HG02970 (cell line): ENCODE measurements at regions not wholly inside any gene's neighbourhood (a gene's known extent, or its start where the extent isn't known, plus 50 kb on each side); places are given as distances from the start of the nearest gene placed in this dataset.

Experiments used
- ATAC-seq: cut with Tn5 transposase; IDR thresholded peaks from one replicate; pipeline ENCODE4 v1.9.1; 2021; ENCODE audit warnings: mild to moderate bottlenecking, moderate library complexity, moderate number of reproducible peaks; ENCODE audit not compliant: unreplicated experiment, low FRiP score

DNA sequence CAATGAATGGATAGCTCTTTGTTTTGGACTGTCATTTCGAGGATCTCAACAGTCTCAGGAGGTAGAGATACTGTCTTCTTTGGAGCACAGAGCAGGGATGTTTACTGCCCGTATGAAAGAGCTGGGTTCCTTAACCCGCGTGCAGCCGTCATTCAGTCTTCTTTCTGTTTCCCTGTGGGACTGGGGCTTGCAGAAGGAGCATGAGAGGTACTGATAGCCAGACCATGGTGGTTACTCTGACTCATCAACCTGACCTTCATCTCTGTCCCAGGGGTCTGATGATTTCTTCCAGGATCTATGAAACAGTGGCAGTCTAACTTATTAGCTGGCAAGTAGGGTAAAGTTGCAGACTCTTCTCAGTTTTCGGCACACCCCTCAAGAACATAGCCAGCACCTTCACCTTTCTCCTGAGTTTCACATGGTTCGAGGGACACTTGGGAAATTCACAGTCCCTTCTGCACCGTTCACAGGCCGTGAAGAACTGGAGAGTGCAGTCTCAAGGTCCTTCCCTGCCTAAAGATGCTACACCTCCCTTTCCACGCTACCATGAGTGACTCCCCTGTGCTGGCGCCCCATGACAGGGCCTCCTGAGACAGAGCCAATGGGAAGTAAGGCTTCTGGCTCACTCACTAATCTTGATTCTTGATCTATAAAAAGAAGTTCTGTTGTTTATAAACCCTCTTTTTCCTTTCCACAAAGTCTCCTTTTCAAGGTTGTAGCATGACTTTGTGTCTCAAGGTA, 226.2 kb downstream of the MC4R start:
- no peak for ATAC-seq

DNA sequence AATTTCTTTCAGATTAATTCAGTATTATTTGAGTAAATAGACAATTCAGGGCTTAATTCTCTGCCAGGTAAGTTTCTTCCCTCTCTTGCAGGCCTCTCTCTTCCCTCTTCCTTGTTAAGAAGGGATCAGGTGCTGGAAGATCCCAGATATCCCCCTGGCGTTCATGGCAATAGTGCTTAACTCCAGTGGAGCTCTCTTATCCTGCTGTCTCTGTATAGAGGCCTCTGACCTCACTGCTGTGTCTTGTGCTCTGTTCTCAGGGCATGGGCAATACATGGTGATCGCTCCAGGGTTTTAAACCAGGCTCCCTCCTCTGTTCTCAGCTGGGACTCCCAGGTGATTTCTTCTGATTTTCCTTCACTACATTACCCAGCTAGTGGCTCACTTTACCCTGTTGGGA, 226.8 kb downstream of the MC4R start:
- ATAC-seq: no peak

DNA sequence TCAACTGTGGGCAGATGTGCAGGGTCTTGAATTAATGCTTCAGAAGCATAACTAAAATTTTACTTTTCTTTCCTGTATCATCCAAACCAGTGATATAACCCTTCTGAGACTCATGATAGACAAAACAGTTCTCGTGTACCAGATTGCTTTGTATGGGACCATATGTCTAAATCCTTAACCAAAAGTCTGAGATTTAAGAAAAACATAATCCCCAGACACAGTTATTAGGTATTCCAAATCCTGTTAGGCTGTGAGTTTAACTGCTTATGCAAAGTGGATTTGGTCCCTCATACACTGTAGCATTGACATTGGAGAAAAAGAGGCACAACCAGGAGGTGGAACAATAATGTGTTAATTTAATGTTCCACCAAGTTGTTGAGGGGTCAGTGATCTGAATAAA, 235.0 kb downstream of the PMAIP1 start:
- ATAC-seq: no peak

DNA sequence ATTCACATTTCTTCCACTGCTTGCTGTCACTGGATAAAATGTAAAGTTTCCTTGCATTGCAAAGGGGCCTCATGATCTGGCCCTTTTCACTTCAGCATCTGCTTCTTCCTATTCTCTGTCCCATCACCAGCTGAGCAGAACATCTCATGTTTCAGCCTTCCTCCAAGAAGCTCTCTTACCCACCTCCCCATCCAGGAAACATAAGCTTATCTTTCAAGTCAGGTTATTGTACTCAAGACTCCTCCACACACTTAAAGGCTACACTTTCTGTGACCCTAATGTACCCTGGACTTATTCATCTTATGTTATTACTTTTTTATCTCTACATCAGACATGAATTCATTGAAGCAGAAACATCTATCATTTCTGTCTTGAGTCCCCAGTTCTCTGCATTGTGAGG, 230.5 kb downstream of the PMAIP1 start:
- no peak for ATAC-seq

DNA sequence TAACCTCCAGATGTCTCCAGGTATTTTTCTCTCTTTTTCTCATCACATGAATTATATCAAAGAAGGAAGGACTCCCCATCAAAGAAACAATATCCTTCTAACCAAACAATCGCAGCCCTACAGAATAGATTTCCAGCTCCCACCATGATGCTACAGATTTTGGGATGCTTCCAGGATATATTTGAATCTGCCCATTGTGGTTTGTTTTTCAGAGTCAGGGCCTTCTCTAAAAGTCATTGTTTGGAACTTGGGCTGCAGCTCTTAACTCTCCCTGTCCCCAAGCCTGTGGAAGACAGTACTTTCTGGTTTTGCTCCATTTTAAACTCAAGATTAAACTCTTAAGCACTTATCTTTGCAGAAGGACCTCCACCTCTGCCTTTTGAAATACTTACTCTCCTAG, 223.2 kb downstream of the PMAIP1 start:
- ATAC-seq: no peak

DNA sequence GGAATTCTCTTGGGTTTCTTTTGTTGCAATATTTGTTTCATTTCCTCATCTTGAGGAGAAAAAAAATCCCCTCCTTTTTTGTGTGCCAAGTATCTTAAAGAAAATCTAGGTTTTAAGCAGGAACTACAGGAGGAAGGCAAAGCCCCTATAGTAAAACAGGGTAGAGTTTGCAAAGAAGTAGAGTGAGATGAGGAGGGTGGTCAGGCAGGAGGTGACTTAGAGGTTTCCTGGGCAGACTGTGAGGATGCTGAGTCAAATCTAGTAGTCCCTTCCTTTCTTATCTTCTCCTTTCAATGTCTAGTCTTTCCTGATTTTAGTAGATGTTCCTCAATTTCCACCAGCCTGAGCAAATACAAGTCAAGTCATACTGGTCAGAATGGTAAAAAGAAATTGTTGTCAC, 222.5 kb downstream of the PMAIP1 start:
- no peak for ATAC-seq

DNA sequence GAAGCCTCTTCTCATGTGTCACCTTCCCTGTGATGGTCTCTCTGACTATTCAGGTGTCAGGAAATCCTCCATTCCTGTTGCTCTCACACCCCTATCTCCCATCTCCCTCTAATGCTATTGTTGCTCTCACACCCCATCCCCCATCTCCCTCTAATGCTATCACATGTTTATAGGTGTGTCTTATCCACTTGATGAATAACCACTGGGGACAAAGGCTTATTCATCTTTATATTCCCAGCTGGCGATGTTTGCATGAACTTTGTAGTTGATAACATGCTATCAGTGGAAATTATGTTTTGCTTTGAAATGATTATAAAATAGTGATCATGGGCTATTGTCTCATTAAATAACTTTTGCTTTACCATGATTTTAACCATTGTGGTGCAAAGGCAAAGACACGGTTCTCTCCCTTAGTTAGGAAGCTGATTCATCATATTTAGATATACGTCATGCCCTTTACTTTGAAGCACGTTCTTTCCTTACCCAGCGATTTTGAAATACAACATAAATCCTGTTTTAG, 220.5 kb downstream of the PMAIP1 start:
- ATAC-seq: no peak

DNA sequence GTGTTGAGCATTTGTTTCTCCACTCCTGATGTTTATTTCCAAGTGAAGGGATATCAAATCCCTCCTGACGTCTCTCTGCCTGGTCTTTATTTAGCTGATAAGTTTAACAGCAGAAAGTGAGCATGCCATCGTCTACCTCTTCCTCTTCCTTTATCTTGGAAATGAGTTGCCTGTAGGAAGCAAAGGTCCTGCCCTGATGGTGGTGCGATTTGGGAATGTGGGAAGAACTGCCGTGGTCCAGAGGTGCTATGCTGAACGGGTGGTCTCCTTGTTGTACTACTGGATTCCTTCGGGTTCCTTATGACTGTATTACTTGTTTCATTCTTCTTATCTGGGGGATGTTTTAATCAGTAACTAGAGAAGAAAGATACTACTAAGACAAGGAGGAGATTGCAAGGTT, 217.5 kb downstream of the PMAIP1 start:
- ATAC-seq: no peak

DNA sequence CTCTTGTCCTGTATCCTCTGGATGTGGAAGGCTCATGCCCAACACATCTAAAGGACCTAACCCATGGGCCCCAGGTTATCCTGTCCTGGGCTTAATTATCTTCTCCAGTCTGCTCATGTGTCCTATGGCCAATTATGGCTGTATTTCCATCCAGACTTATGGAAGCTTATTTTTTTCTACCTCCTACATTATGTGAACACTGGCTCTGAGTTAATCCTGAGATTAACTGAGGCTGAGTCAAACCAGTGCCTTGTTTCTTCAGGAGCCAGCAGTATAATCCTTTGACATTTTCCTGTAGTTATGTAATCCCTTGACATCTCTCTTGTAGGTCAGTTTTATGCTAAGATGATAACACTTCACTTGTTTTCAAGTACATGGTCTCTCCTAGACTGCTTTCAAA, 213.6 kb downstream of the PMAIP1 start:
- ATAC-seq: no peak

DNA sequence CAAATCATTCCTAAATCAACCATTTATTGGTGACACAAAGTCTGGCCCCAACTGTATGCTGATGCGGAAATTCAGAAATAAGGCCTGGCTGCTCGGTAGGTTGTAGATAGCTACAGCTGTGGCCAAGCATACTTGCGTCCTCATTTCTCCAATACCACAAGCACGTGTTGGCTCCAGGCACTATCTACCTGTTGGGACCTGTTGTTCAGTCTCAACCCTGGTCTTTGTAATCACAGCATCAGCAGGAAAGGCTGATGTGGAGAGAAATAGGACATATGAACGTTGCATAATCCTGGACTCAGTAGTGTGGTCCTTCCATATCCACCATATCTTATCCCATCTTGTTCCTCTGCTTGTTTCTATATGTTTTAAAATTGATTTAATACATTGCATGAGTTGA, 212.6 kb downstream of the PMAIP1 start:
- ATAC-seq: no peak

DNA sequence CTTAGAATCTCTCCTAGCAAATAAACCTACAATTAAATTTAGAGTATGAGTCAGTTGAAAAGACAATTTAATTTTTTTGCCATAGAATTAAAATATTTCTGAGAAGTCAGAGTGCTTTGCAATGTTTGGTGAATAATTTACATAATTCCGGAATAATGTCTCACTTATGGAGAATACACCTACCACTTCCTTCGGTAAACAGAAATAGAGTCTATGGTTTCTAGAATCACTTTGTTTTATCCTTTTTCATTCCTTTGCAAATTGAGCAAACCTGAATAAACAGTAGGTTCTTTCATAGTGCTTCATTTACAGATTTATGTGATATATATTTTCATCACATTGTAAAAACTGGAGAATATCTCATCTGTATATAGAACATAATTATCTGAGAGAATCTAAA, 211.7 kb downstream of the PMAIP1 start:
- ATAC-seq: no peak

DNA sequence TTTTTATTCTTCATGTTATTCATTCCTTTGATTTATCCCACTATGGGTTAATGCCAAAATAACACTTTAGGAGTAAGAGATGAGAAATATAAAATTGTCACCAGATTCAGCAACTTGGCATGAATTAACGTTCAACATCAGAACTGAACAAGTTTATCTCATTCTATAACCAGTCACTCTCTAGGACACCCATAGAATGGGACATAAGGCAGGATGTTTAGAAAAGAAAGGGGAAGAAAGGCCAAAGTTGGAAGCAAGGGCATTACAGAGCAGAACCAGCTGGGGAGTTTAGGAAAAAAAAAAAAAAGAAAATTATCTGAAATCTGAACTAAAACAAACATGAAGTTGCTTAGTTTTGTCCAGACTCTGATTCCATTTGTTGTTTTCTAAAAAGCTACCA, 211.0 kb downstream of the PMAIP1 start:
- no peak for ATAC-seq

DNA sequence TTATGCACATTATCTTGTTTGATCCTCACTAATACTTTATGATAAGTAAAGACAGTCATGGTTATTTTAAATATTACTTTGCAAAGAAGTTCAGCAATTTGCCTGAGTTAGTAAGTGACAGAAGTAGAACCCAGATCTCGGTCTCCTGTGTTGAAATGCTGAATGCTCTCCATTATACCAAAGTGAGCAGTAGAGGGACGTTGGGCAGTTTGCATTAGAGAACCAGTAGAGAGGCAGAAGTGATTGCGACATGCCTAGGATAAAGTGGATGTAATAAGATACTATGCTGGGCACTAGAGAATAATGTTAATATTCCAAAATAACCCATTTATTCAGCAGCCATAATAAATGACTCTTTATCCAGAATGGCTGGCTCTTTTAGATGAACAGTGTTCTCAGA, 201.0 kb downstream of the PMAIP1 start:
- no peak for ATAC-seq

DNA sequence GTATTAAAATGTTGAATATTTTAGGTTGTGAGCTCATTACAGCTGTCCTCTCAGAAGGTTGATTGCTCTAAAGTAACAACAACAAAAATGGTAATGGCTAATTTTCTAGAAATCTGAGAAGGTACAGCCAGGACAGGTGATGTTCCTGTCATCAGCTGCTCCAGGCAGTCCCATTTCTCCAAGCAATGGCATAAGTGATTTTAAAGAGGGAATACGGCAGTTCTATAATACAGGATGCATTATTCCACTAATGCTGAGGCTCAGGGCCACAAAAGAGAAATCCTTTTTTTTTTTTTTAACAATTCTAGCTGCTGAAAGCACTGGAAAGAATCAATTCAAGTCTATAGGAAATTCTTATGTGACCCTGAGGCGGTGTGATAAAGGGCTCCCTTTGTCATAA, 199.9 kb downstream of the PMAIP1 start:
- no peak for ATAC-seq

DNA sequence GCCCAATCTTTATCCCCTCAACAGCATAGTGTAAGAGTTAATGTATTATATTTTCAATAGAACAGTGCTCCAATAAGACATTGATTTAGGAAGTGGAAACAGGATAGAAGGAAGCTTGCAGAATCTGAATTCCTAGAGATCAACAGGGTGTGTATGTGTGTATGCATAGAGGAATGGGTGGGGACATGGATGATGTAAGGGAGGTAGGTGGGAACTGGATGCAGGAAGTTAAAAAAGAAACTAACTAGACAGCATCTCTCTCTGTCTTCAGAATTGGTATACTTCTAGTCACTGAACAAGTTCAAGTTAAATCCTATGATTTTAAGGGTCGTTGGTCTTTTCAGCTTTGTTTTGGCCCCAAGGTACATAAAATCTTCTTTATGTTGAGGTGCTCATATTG, 196.6 kb downstream of the PMAIP1 start:
- ATAC-seq: no peak

DNA sequence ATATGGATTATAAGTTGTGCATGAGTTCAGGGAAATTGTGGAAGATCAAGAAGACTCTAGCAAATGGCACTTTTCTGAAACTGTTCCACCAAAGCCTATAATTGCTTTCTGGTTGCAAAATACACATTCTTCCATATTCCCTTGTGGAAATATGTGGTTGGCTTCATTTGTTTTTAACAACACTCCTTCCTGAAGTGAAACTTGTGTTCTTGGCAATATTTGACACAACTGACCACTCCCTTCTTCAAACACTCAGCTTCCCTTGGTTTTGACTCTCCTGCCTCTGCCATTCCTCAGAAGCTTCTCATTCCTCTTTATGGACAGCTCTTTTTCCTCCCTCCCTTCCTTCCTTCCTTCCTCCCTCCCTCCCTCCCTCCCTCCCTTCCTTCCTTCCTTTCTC, 192.3 kb downstream of the PMAIP1 start:
- ATAC-seq: no peak

DNA sequence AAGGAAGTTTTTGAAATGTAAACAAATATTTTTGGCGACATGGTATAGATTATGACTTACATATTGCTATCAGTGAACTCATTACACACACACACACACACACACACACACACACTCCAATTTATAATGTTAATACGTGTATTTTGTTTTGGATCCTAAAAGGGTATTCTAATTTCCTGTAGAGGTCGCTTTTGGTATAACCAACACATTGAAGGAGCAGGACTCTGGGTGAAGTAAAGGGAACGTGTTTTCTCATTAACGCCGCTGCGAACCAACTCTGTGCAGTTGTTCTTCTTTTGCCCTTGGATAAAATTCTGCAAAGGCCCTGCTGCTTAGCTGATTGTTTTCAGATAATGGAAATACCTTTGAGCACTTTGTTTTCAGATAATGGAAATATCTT, 190.4 kb downstream of the PMAIP1 start:
- ATAC-seq: no peak

DNA sequence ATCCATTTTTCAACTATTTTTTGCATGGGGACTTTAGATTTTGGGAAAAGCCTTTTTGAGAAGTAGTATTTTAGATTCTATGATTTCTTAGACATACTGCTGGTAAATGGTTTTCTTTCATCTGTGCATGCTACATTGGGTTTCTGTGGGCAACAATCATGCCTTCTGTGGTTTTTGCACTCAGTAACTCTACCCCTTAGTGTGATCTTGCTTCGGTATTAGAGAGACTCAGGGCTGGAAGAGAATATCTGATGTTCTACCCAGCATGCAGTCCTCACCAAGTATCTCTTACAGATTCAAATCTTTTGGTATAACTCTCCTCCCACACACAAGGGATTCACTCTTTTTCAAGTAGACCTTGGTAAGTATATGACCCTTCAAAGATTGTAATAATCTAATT, 183.0 kb downstream of the PMAIP1 start:
- no peak for ATAC-seq

DNA sequence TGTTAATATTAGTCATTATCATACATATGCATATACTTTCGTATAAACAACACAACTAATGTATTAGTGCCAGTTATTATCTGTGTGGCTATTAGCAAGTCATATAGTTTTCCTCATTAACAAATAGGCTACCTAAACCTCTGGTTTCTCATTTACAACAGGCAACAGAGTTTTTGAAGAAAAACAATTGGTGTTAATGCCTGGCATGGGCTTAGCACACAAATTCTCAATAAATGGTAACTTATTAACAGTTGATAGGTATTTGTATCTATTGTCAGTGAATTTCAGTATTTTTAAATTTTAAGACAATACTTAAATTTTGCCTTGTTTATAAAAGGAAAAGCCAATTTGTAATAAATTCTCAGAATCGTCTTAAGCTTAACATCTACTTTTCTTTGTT, 182.5 kb downstream of the PMAIP1 start:
- no peak for ATAC-seq

DNA sequence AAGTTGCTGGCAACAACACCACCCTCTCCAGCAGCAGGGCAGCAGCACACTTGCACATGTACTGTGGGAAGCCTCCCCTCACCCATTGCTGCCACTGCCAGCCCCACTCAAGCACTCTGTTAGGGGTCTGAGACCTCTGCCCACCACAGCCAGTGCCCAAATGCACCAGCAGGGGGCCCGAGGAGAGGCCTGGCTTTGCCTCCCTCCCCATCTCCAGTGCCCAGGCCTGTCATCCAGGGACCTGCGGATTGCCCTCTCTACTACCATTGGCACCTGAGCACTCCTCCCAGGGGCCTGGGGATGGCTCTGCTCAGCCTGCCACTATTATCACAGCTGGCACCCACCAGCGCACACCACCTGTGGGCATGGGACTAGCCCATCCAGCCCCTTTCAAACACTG, 175.7 kb downstream of the PMAIP1 start:
- ATAC-seq: no peak

DNA sequence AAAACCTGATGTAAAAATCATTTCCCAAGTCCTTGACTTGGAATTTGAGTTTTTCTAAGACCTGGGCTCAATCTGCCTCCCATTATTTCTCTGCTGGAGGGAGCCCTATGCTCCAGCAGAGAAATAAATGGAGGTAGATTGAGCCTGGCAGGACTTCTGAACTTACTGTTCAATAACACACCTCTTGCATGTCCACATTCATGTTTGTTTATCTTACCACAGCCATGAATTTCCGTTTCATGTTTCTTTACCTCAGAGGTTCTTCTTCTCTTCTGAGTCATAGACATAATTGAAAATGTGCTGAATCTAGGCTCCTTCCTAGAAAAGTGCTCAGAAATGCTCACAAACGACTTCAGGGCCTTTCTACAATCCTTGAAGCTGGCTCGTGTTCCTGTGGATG, 170.8 kb downstream of the PMAIP1 start:
- ATAC-seq: no peak

DNA sequence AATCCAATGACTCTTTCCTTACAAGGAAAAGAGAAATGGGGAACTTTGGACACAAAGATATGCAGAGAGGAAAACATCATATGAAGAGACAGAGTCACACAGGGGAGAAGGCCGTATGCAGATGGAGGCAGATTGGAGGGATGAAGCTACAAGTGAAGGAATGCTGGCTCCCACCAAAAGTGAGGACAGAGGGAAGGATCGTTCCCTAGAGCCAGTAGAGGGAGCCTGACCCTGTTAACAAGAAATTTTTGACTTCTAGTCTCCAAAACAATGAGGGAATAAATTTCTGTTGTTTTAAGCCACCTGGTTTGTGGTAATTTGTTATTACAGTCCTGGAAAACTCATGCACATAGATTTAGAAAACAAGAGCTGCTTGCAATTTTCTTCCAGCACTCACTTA, 169.3 kb downstream of the PMAIP1 start:
- ATAC-seq: no peak
